PC-9 (cell line): ENCODE measurements at regions not wholly inside any gene's neighbourhood (a gene's known extent, or its start where the extent isn't known, plus 50 kb on each side); places are given as distances from the start of the nearest gene placed in this dataset.

Source experiments
- BruUV-seq: library from RNA; stranded (reverse); fragments of 400-500 nt; replicated peaks from 2 replicates; lab custom pipeline; 2021; lab: Mats Ljungman, UMichigan
- CTCF ChIA-PET: fragments of 300-600 bp; sonication (Branson Sonifier 250); formaldehyde crosslinking; loops from one replicate; lab custom pipeline; 2022; ENCODE audit warnings: antibody characterized with exemption; lab: Charles Lee
- POLR2A ChIA-PET: fragments of 300-600 bp; sonication (Branson Sonifier 250); formaldehyde crosslinking; loops from one replicate; lab custom pipeline; 2022; ENCODE audit warnings: antibody characterized with exemption; ENCODE audit not compliant: unreplicated experiment; lab: Charles Lee
- DNase-seq, 2 experiments: peaks; one replicate each; pipeline versions ENCODE4 v3.0.0 to v3.0.0-alpha.2; 2015 to 2022; ENCODE audit warnings: mixed read lengths in 1 of 2
- H2AFZ ChIP-seq: fragments of 200-600 bp; sonication (generic); 2 replicates; pipeline ENCODE4 v1.8.1; 2017; ENCODE audit warnings: antibody characterized with exemption
- H3F3A ChIP-seq: fragments of 200-600 bp; sonication (generic); 2 replicates; pipeline ENCODE4 v1.8.1; 2017; ENCODE audit warnings: antibody characterized with exemption, mild to moderate bottlenecking, low read depth; ENCODE audit not compliant: insufficient read depth
- H3K27ac ChIP-seq: fragments of 200-600 bp; sonication (generic); 2 replicates; pipeline ENCODE4 v1.6.1; 2016; ENCODE audit warnings: mixed run types
- H3K27me3 ChIP-seq: fragments of 200-600 bp; sonication (generic); 2 replicates; pipeline ENCODE4 v1.6.1; 2016; ENCODE audit warnings: low read depth, mixed run types; ENCODE audit not compliant: insufficient read depth
- H3K36me3 ChIP-seq: fragments of 200-600 bp; sonication (generic); 2 replicates; pipeline ENCODE4 v1.6.1; 2016; ENCODE audit warnings: low read depth, mixed run types
- H3K4me1 ChIP-seq: fragments of 200-600 bp; sonication (generic); replicated peaks from 2 replicates; pipeline ENCODE4 v1.6.1; 2016; ENCODE audit warnings: mixed run types; ENCODE audit not compliant: insufficient read depth
- H3K4me2 ChIP-seq: fragments of 200-600 bp; sonication (generic); 2 replicates; pipeline ENCODE4 v1.6.1; 2017; ENCODE audit warnings: mixed run types
- H3K4me3 ChIP-seq: fragments of 200-600 bp; sonication (generic); 2 replicates; pipeline ENCODE4 v1.6.1; 2016; ENCODE audit warnings: mixed run types
- H3K79me2 ChIP-seq: fragments of 200-600 bp; sonication (generic); 2 replicates; pipeline ENCODE4 v1.6.1; 2017; ENCODE audit warnings: low read depth, mixed run types
- H3K9me2 ChIP-seq: fragments of 200-600 bp; sonication (generic); 2 replicates; pipeline ENCODE4 v1.8.1; 2017; ENCODE audit warnings: mild to moderate bottlenecking; ENCODE audit not compliant: insufficient read depth
- H3K9me3 ChIP-seq: fragments of 200-600 bp; sonication (generic); 2 replicates; pipeline ENCODE4 v1.8.1; 2016; ENCODE audit warnings: low read depth; ENCODE audit not compliant: insufficient read depth
- H4K20me1 ChIP-seq: fragments of 200-600 bp; sonication (generic); 2 replicates; pipeline ENCODE4 v1.8.1; 2017; ENCODE audit not compliant: insufficient read depth
- EZH2 ChIP-seq: fragments of 200-600 bp; sonication (generic); IDR thresholded peaks from 2 replicates; pipeline ENCODE4 v1.8.0; 2017; ENCODE audit warnings: antibody characterized with exemption, low read depth
- intact Hi-C: fragments of 100-400 bp; cut with micrococcal nuclease; formaldehyde crosslinking; loops from one replicate; pipeline ENCODE4 v1.10.0; 2022; ENCODE audit not compliant: unreplicated experiment
- TF ChIP-seq, protein P1 (sequence below): fragments of 200-600 bp; sonication (generic); conservative IDR thresholded peaks from 2 replicates; pipeline ENCODE4 v1.6.1; 2017; ENCODE audit warnings: mixed run types, antibody characterized with exemption, mild to moderate bottlenecking, moderate library complexity

DNA sequence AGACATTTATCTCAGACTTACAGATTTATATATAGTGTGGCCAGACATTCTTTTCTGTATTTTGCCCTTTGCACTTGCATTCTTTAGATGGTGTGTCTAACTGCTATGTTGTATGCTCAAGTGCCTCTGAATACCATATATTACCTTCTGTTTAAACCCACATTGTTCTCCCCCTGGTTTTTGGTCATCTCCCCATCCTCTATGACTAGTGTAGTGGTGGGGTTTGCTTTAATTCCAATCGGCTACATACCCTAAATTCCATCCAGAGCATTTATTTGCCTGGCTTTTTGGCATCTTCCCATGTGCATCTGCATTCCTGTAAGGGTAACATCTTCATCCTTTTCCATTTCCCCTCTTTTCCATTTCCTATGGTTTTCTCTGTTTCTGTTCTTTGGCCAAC lies 271.0 kb upstream of the SLC30A5 start:
- Histone ChIP-seq H3K27ac (no peak overlapping the region), H3K9me2 (no peaks in the 10 kb centered on the region), H3K4me1 (no peaks in the 10 kb centered on the region), H3K36me3 (no peaks in the 10 kb centered on the region), H3F3A (no peaks in the 10 kb centered on the region), H3K79me2 (no peaks in the 10 kb centered on the region), H4K20me1 (no peaks in the 10 kb centered on the region), H3K27me3 (no peaks in the 10 kb centered on the region), H2AFZ (no peak overlapping the region), H3K4me2 (no peak overlapping the region), H3K9me3 (no peaks in the 10 kb centered on the region), H3K4me3 (no peak overlapping the region)
- ChIA-PET CTCF (no interaction called here), POLR2A (no interaction called here)
- no peak for DNase-seq
- no TSS peak for BruUV-seq
- intact Hi-C loops, result no loop called here
- TF ChIP-seq, protein P1, sequence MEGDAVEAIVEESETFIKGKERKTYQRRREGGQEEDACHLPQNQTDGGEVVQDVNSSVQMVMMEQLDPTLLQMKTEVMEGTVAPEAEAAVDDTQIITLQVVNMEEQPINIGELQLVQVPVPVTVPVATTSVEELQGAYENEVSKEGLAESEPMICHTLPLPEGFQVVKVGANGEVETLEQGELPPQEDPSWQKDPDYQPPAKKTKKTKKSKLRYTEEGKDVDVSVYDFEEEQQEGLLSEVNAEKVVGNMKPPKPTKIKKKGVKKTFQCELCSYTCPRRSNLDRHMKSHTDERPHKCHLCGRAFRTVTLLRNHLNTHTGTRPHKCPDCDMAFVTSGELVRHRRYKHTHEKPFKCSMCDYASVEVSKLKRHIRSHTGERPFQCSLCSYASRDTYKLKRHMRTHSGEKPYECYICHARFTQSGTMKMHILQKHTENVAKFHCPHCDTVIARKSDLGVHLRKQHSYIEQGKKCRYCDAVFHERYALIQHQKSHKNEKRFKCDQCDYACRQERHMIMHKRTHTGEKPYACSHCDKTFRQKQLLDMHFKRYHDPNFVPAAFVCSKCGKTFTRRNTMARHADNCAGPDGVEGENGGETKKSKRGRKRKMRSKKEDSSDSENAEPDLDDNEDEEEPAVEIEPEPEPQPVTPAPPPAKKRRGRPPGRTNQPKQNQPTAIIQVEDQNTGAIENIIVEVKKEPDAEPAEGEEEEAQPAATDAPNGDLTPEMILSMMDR, result no peak
- TF ChIP-seq EZH2, result no peak

DNA sequence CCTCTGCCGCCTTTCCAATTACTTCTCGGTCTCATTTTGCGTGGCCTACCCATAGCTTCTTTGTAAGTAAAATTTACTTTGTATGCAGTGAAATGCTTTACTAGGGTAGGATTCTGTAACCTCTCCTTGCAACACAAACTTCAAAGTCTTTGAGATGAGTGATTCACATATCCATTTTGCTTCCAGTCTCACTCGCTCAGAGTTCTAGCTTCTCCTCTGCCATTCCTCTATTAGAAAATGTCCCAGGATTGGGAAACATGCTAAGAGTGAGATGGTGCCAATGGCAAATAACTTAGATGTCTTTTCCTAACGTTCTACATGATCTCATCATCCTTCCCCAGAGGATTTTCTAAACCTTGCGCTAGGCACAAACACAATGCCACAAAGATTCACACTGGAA lies 270.5 kb upstream of the SLC30A5 start:
- CTCF ChIA-PET, result no interaction called here
- Histone ChIP-seq H3K36me3 (no peaks in the 10 kb centered on the region), H3K27ac (no peak overlapping the region), H3K4me2 (no peak overlapping the region), H3K4me3 (no peak overlapping the region), H3K79me2 (no peaks in the 10 kb centered on the region), H4K20me1 (no peaks in the 10 kb centered on the region), H3F3A (no peaks in the 10 kb centered on the region), H3K9me3 (no peaks in the 10 kb centered on the region), H3K9me2 (no peaks in the 10 kb centered on the region), H3K4me1 (no peaks in the 10 kb centered on the region), H3K27me3 (no peaks in the 10 kb centered on the region), H2AFZ (no peak overlapping the region)
- intact Hi-C loops, result no loop called here
- TF ChIP-seq EZH2, result no peak
- TF ChIP-seq, protein P1, result no peak
- no TSS peak for BruUV-seq
- POLR2A ChIA-PET, result no interaction called here
- no peak for DNase-seq

DNA sequence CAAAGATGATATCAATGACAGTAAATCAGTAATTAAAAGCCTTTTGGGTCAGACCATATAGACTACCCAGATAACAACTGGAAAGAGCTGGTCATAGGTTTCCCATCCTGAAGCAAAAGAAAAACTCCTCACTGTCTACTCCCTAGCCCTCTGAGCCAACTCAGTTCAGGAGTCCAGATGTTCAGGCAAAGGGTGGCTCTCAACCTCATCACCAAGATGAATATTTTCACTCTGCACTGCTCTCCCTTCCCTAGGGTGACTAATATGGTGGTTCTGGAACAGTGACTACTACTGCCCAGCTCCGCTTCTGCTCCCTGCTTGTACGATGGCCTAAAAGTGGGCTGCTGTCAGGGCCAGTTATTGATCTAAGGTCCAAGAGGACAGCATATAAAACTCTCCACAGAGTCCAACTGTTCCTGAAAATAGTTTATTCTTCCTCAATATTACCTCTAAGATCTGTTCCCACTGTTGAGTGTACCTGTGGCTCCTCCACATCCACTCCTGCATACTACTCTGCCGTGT lies 263.4 kb upstream of the SLC30A5 start:
- H3K4me3 ChIP-seq, result no peak overlapping the region
- no peak overlapping the region for H3K4me2 ChIP-seq
- no peaks in the 10 kb centered on the region for H3F3A ChIP-seq
- H2AFZ ChIP-seq, result no peak overlapping the region
- H3K27me3 ChIP-seq, result no peaks in the 10 kb centered on the region
- BruUV-seq, result no TSS peak
- no peaks in the 10 kb centered on the region; the same call in 1 of the 2 replicates for H3K9me2 ChIP-seq
- TF ChIP-seq, protein P1, result no peak
- TF ChIP-seq EZH2, result no peak
- no peaks in the 10 kb centered on the region for H3K79me2 ChIP-seq
- POLR2A ChIA-PET, result no interaction called here
- H3K27ac ChIP-seq, result no peak overlapping the region
- CTCF ChIA-PET, result no interaction called here
- no peaks in the 10 kb centered on the region for H3K9me3 ChIP-seq
- H3K36me3 ChIP-seq, result no peaks in the 10 kb centered on the region
- H3K4me1 ChIP-seq, result no peaks in the 10 kb centered on the region
- intact Hi-C loops, result no loop called here
- no peak for DNase-seq
- no peaks in the 10 kb centered on the region for H4K20me1 ChIP-seq
